ENCODE measurements at regions not wholly inside any gene's neighbourhood (a gene's known extent, or its start where the extent isn't known, plus 50 kb on each side); places are given as distances from the start of the nearest gene placed in this dataset.

- TF ChIP-seq CTCF (IDR thresholded peaks at IDR 0.05; ENCODE audit: low read depth, low read length) (no peak), EZH2phosphoT487 (IDR thresholded peaks at IDR 0.05; ENCODE audit: low read depth) (peak; percentile 75; the same call in 1 of the 2 replicates)
- no peaks in the 10 kb centered on the region for H3K9me3 ChIP-seq (ENCODE audit: insufficient read depth, low read length)
- H3K4me3 ChIP-seq (ENCODE audit: low read length), result no peak overlapping the region
- no peaks in the 10 kb centered on the region for H4K20me1 ChIP-seq (ENCODE audit: insufficient read depth, low read length)
- peak overlapping the region; percentile 26; the same call in 1 of the 2 replicates for H3K4me2 ChIP-seq (ENCODE audit: low read length)
- H3K79me2 ChIP-seq (ENCODE audit: low read length), result no peaks in the 10 kb centered on the region
- peaks cover 47% of the 10 kb centered on the region for H3K27me3 ChIP-seq (ENCODE audit: low read depth, low read length)
- no peak overlapping the region for H3K9ac ChIP-seq (ENCODE audit: low read length)
- H2AFZ ChIP-seq (ENCODE audit: low read depth, low read length), result no peak overlapping the region
- H3K4me1 ChIP-seq (ENCODE audit: low read length), result peaks cover 13% of the 10 kb centered on the region
- no peaks in the 10 kb centered on the region for H3K36me3 ChIP-seq (replicated peaks; ENCODE audit: low read depth, low read length)
- no peak overlapping the region for H3K27ac ChIP-seq (ENCODE audit: low read length)
Measured at GRCh38 chr9:7298123-7298522, 501.5 kb downstream of the DMAC1 start.

- no peak for TF ChIP-seq CTCF (IDR thresholded peaks at IDR 0.05; ENCODE audit: low read depth, low read length)
- no peak for TF ChIP-seq EZH2phosphoT487 (IDR thresholded peaks at IDR 0.05; ENCODE audit: low read depth)
- Histone ChIP-seq H3K4me1 (ENCODE audit: low read length) (peaks cover 13% of the 10 kb centered on the region), H3K4me2 (ENCODE audit: low read length) (peak overlapping the region; percentile 26; the same call in 1 of the 2 replicates), H3K9ac (ENCODE audit: low read length) (no peak overlapping the region), H3K36me3 (replicated peaks; ENCODE audit: low read depth, low read length) (no peaks in the 10 kb centered on the region), H3K27ac (ENCODE audit: low read length) (no peak overlapping the region), H2AFZ (ENCODE audit: low read depth, low read length) (no peak overlapping the region), H4K20me1 (ENCODE audit: insufficient read depth, low read length) (no peaks in the 10 kb centered on the region), H3K4me3 (ENCODE audit: low read length) (no peak overlapping the region), H3K79me2 (ENCODE audit: low read length) (no peaks in the 10 kb centered on the region), H3K9me3 (ENCODE audit: insufficient read depth, low read length) (no peaks in the 10 kb centered on the region), H3K27me3 (ENCODE audit: low read depth, low read length) (peaks cover 46% of the 10 kb centered on the region)
Measured at GRCh38 chr9:7297521-7297920, 502.1 kb downstream of the DMAC1 start.

GRCh38 chr9:7293091-7293490, 506.5 kb downstream of the DMAC1 start:
- Histone ChIP-seq H3K4me2 (ENCODE audit: low read length) (no peak overlapping the region), H3K4me3 (ENCODE audit: low read length) (no peak overlapping the region), H4K20me1 (ENCODE audit: insufficient read depth, low read length) (no peaks in the 10 kb centered on the region), H3K27me3 (ENCODE audit: low read depth, low read length) (peaks cover 24% of the 10 kb centered on the region), H3K79me2 (ENCODE audit: low read length) (no peaks in the 10 kb centered on the region), H3K4me1 (ENCODE audit: low read length) (peaks cover 7% of the 10 kb centered on the region), H3K27ac (ENCODE audit: low read length) (no peak overlapping the region), H3K9ac (ENCODE audit: low read length) (no peak overlapping the region), H3K9me3 (ENCODE audit: insufficient read depth, low read length) (no peaks in the 10 kb centered on the region), H3K36me3 (replicated peaks; ENCODE audit: low read depth, low read length) (no peaks in the 10 kb centered on the region), H2AFZ (ENCODE audit: low read depth, low read length) (no peak overlapping the region)
- TF ChIP-seq CTCF (IDR thresholded peaks at IDR 0.05; ENCODE audit: low read depth, low read length) (no peak), EZH2phosphoT487 (IDR thresholded peaks at IDR 0.05; ENCODE audit: low read depth) (no peak)

- H3K9me3 ChIP-seq (ENCODE audit: insufficient read depth, low read length), result no peaks in the 10 kb centered on the region
- no peaks in the 10 kb centered on the region for H3K36me3 ChIP-seq (replicated peaks; ENCODE audit: low read depth, low read length)
- H3K4me3 ChIP-seq (ENCODE audit: low read length), result no peak overlapping the region
- H3K79me2 ChIP-seq (ENCODE audit: low read length), result no peaks in the 10 kb centered on the region
- H3K4me2 ChIP-seq (ENCODE audit: low read length), result no peak overlapping the region
- peaks cover 34% of the 10 kb centered on the region for H3K27me3 ChIP-seq (ENCODE audit: low read depth, low read length)
- no peak for TF ChIP-seq EZH2phosphoT487 (IDR thresholded peaks at IDR 0.05; ENCODE audit: low read depth)
- no peak for TF ChIP-seq CTCF (IDR thresholded peaks at IDR 0.05; ENCODE audit: low read depth, low read length)
- H2AFZ ChIP-seq (ENCODE audit: low read depth, low read length), result no peak overlapping the region
- H3K9ac ChIP-seq (ENCODE audit: low read length), result no peak overlapping the region
- no peaks in the 10 kb centered on the region for H3K4me1 ChIP-seq (ENCODE audit: low read length)
- no peak overlapping the region for H3K27ac ChIP-seq (ENCODE audit: low read length)
- no peaks in the 10 kb centered on the region for H4K20me1 ChIP-seq (ENCODE audit: insufficient read depth, low read length)
Measured at GRCh38 chr9:7289773-7290172, 509.8 kb downstream of the DMAC1 start.

Data from OCI-LY3 (cell line).